Sigmoid colon (tissue), 4 donors: ENCODE measurements at regions not wholly inside any gene's neighbourhood (a gene's known extent, or its start where the extent isn't known, plus 50 kb on each side); places are given as distances from the start of the nearest gene placed in this dataset.

Experiments used
- EP300 ChIP-seq, 4 donors: sonication (generic); formaldehyde crosslinking; IDR thresholded peaks; one replicate each; pipeline ENCODE4 v1.6.1; 2017; ENCODE audit warnings: antibody characterized with exemption in 4 of 4
- POLR2A ChIP-seq, 2 donors: fragments of 450-650 bp; IDR thresholded peaks; one replicate each; pipeline ENCODE4 v1.6.1; 2016; ENCODE audit warnings: antibody characterized with exemption in 2 of 2, mild to moderate bottlenecking in 2 of 2, moderate library complexity in 2 of 2
- TF ChIP-seq, protein P1 (sequence below), 4 experiments: fragments of 450-650 bp in 3 of 4; fragments of 200-600 bp in 1 of 4; IDR thresholded peaks; one replicate each; pipeline ENCODE4 v1.5.1; 2016 to 2019; ENCODE audit warnings: antibody characterized with exemption in 4 of 4, mild to moderate bottlenecking in 3 of 4, moderate library complexity in 2 of 4

DNA sequence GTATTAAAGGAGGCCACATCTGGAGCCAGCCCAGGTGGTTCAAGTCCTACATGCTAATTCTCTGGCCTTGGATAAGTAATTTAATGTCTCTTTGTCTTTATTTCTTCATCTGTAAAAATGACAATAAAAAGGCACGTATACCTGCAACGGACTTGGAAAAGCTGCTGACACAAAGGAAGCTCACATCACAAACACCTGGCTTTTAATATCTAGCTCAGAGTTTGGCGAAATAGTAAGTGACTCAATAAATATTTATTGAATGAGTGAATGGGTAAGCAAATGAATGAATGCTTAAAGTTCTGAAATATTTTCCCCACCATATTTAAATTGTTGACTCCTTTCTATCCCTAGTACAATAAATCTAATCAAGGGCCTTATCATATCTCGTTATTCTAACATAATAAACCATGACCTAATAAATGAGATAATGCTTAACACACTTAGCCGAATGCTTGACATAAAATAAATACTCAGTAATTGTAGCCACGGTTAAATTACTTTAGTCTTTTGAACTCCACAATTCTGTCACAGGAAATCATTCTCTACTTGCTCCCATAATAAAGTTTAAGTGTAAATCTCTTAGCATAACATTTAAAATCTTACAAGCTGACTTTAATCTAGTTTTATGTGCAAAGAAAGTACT, 74.7 kb upstream of the PALMD start:
- TF ChIP-seq, protein P1, sequence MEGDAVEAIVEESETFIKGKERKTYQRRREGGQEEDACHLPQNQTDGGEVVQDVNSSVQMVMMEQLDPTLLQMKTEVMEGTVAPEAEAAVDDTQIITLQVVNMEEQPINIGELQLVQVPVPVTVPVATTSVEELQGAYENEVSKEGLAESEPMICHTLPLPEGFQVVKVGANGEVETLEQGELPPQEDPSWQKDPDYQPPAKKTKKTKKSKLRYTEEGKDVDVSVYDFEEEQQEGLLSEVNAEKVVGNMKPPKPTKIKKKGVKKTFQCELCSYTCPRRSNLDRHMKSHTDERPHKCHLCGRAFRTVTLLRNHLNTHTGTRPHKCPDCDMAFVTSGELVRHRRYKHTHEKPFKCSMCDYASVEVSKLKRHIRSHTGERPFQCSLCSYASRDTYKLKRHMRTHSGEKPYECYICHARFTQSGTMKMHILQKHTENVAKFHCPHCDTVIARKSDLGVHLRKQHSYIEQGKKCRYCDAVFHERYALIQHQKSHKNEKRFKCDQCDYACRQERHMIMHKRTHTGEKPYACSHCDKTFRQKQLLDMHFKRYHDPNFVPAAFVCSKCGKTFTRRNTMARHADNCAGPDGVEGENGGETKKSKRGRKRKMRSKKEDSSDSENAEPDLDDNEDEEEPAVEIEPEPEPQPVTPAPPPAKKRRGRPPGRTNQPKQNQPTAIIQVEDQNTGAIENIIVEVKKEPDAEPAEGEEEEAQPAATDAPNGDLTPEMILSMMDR (IDR thresholded peaks at IDR 0.05) = no peak
- TF ChIP-seq POLR2A (IDR thresholded peaks at IDR 0.05) (no peak), EP300 (IDR thresholded peaks at IDR 0.05) (no peak)
